Large intestine (tissue), 3 donors: ENCODE measurements at regions not wholly inside any gene's neighbourhood (a gene's known extent, or its start where the extent isn't known, plus 50 kb on each side); places are given as distances from the start of the nearest gene placed in this dataset.
A peak's percentile ranks its signal among the peaks of the same experiment; 100 is the strongest.

ENCODE experiments used
- DNase-seq, 2 donors: peaks; one replicate each; pipeline versions ENCODE4 v3.0.0 to v3.0.0-alpha.2; 2013
- H3K27ac ChIP-seq: one replicate; pipeline ENCODE4 v1.5.1; 2013; ENCODE audit warnings: low read length
- H3K27me3 ChIP-seq: 2 replicates; pipeline ENCODE4 v1.6.1; 2013; ENCODE audit warnings: low read length; ENCODE audit not compliant: control insufficient read depth, insufficient read depth
- H3K36me3 ChIP-seq: 2 replicates; pipeline ENCODE4 v1.6.1; 2013; ENCODE audit warnings: low read length; ENCODE audit not compliant: control insufficient read depth, insufficient read depth
- H3K4me1 ChIP-seq: one replicate; pipeline ENCODE4 v1.6.1; 2013; ENCODE audit warnings: low read length; ENCODE audit not compliant: control insufficient read depth, insufficient read depth
- H3K4me3 ChIP-seq: one replicate; pipeline ENCODE4 v1.5.1; 2013; ENCODE audit warnings: low read length
- H3K9me3 ChIP-seq: one replicate; pipeline ENCODE4 v1.6.1; 2013; ENCODE audit warnings: mild to moderate bottlenecking, low read depth, low read length, moderate library complexity; ENCODE audit not compliant: control insufficient read depth
- WGBS: methylation state at CpG from one replicate; pipeline ENCODE4 v1.1.5; 2013; ENCODE audit warnings: low lambda C conversion rate; ENCODE audit not compliant: insufficient coverage; 5-methylcytosine and 5-hydroxymethylcytosine counted together

DNA sequence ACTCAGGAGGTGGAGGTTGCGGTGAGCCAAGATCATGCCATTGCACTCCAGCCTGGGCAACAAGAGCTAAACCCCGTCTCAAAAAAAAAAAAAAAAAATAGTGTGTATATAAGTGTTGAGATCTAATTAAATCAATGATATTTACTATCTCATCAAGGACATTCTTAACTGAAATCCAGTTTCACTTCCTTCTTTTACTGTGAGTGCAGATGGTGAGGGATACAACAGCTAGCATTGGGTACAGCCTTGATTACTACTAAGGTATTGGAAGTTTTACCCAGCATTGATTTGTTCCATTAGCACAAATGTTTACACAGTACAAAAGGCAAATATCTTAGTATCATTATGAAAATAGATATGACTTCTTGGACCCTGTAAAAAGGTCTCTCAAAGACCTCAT, 546.6 kb downstream of the KCTD12 start:
- H3K27me3 ChIP-seq: no peaks in the 10 kb centered on the region
- no peak overlapping the region for H3K4me3 ChIP-seq
- no peak for DNase-seq
- no peak overlapping the region for H3K27ac ChIP-seq
- no peaks in the 10 kb centered on the region for H3K36me3 ChIP-seq
- H3K9me3 ChIP-seq: no peaks in the 10 kb centered on the region
- WGBS: no CpG with 5 or more reads among the region's 2 CpGs
- H3K4me1 ChIP-seq: no peaks in the 10 kb centered on the region

DNA sequence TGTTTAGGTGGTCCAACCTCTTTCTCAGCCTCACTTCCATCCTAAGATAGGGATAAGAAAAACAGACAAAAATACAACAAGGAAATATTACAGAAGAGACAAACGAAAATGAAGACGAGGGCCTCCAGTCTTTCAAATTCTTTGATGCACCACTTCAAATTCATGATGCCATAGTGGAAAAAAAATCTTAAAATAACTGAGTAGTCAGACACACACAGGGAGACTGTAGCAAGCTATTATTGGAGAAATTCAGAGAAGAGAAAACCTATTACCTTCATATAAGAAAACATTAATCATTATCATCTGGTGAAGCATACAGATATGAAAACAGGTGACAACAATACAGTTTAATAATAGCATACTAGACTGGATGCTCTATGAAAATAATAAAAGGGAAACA, 548.2 kb downstream of the KCTD12 start:
- Histone ChIP-seq H3K27ac (no peak overlapping the region), H3K27me3 (no peaks in the 10 kb centered on the region), H3K9me3 (no peaks in the 10 kb centered on the region), H3K4me3 (no peak overlapping the region), H3K4me1 (no peaks in the 10 kb centered on the region), H3K36me3 (no peaks in the 10 kb centered on the region)
- DNase-seq: no peak
- no CpG with 5 or more reads among the region's 2 CpGs for WGBS

DNA sequence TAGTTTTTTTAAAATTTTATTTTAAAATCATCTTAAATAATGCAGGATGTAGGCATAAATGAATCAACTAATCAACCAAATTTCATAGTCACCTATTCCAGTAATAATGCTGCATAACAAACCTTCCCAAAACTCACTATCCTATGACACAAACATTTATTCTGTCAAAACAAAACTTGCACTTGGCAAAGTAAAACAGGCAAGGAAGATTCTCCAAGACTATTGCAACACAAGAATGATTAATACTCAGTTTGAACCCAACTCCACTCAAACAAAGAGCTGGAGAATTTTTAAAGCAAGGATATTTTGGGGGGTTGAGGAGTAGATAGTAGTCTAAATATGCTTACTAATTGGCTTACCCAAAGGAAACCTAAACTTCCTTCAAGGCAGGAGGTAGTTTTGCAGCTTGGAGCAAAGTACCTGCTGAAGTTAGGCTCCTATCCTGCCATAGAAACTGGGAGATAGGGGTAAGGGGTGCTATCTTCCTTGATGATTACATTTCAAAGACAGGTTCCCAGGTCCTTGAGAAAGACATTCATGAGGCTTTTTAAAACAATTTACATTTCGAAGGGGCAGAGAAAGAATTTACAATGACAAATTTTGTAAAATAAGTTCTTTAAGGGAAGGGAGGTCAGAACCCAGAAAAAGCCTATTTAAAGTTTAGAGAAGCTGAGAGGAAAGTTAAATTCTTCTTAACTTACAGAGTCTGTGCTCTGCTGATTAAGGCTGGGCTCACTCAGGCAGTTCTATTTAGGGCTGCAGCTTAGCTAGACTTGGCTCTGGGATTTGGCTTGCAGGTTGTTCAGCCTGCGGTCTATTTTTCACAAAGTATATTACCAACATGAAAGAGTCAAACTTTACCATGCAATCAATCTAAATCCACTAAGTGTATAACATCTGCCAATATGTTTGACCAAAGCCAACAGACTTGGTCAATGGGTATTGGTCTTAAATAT, 549.0 kb downstream of the KCTD12 start:
- no peak overlapping the region for H3K4me3 ChIP-seq
- H3K36me3 ChIP-seq: no peaks in the 10 kb centered on the region
- DNase-seq: no peak
- no peak overlapping the region for H3K27ac ChIP-seq
- 33% methylated on average over 1 of the region's 2 CpGs for WGBS
- no peaks in the 10 kb centered on the region for H3K9me3 ChIP-seq
- H3K27me3 ChIP-seq: no peaks in the 10 kb centered on the region
- H3K4me1 ChIP-seq: no peaks in the 10 kb centered on the region

DNA sequence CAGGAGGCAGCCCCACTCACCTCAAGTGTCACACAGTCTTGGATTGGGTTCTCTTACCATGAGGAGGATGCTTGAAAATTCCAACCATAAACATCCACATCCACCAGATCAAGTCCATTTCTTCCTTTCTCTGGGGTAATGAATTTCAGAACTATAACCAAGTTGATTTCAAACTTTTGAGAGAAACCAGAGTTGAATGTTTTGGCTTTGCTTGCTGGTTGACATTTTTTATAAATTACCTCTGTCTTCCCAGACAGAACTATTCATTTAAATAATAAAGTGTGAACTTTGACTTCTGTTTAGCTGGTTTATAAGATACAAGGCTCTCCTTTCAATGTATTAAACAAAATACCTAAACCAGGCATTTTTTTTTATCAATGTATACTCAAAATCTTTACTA, 550.7 kb downstream of the KCTD12 start:
- no peak overlapping the region for H3K27ac ChIP-seq
- no peaks in the 10 kb centered on the region for H3K27me3 ChIP-seq
- no peaks in the 10 kb centered on the region for H3K36me3 ChIP-seq

GRCh38 chr13:76331943-76332712, 554.1 kb downstream of the KCTD12 start:
- WGBS: no CpG with 5 or more reads among the region's 1 CpG
- DNase-seq: peak in 1 of 2 donors; percentile 2
- H3K4me1 ChIP-seq: no peaks in the 10 kb centered on the region
- no peak overlapping the region for H3K27ac ChIP-seq
- H3K4me3 ChIP-seq: no peak overlapping the region
- no peaks in the 10 kb centered on the region for H3K9me3 ChIP-seq
- no peaks in the 10 kb centered on the region for H3K27me3 ChIP-seq
- H3K36me3 ChIP-seq: no peaks in the 10 kb centered on the region

More for the DNA sequence above, 550.7 kb downstream of the KCTD12 start:
- no peak overlapping the region for H3K4me3 ChIP-seq
- H3K4me1 ChIP-seq: no peaks in the 10 kb centered on the region
- H3K9me3 ChIP-seq: no peaks in the 10 kb centered on the region
- no peak for DNase-seq

DNA sequence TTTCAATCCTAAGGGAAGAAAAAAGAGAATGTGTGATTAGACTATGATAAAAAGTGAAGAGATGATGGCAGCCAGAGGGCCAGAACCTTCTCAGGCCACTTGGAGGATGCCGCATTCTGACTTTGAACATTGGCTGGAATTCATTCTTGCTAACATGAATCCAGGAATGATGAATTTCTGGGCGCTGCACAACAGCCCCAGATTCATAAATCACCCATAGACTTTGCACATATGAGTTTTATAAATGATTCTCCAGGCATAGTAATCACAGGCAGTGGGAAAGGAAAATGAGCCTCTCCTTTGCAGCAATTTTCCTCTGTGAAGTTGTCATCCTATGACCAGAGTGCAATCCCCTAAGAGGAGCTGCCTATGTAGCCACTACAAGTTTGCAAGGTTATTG, 555.4 kb downstream of the KCTD12 start:
- no peaks in the 10 kb centered on the region for H3K36me3 ChIP-seq
- no peak for DNase-seq
- no peaks in the 10 kb centered on the region for H3K27me3 ChIP-seq
- H3K9me3 ChIP-seq: no peaks in the 10 kb centered on the region
- H3K27ac ChIP-seq: no peak overlapping the region
- no peak overlapping the region for H3K4me3 ChIP-seq
- no peaks in the 10 kb centered on the region for H3K4me1 ChIP-seq
- no CpG with 5 or more reads among the region's 2 CpGs for WGBS

- no peaks in the 10 kb centered on the region for H3K9me3 ChIP-seq
- H3K27ac ChIP-seq: no peak overlapping the region
- no peak for DNase-seq
- H3K36me3 ChIP-seq: no peaks in the 10 kb centered on the region
- no peaks in the 10 kb centered on the region for H3K4me1 ChIP-seq
- WGBS: 100% methylated on average over 1 of the region's 2 CpGs
- H3K27me3 ChIP-seq: no peaks in the 10 kb centered on the region
- H3K4me3 ChIP-seq: no peak overlapping the region
Measured at GRCh38 chr13:76329866-76330580, 556.2 kb downstream of the KCTD12 start.

DNA sequence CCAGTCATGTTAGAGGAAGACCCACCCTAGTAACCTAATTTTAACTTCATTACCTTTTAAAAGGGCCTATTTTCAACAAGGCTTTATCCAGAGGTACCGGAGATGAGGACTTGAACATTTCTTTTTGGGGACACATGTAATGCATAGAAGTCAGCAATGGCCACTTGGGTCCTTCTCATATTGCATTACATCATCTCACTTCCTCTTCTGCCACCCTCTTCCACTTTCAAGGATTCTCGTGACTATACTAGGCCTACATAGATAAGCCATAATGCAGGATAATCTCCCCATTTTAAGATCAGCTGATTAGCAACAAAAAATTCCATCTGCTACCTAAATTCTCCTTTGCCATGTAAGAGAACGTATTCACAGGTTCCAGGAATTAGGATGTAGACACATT, 557.2 kb downstream of the KCTD12 start:
- 86% methylated on average over 1 of the region's 3 CpGs for WGBS
- Histone ChIP-seq H3K4me1 (no peaks in the 10 kb centered on the region), H3K27ac (no peak overlapping the region), H3K27me3 (no peaks in the 10 kb centered on the region), H3K4me3 (no peak overlapping the region), H3K36me3 (no peaks in the 10 kb centered on the region), H3K9me3 (no peaks in the 10 kb centered on the region)
- DNase-seq: no peak

GRCh38 chr13:76326343-76326742, 559.9 kb downstream of the KCTD12 start:
- H3K27ac ChIP-seq: no peak overlapping the region
- no peak for DNase-seq
- no peak overlapping the region for H3K4me3 ChIP-seq
- no peaks in the 10 kb centered on the region for H3K9me3 ChIP-seq
- H3K36me3 ChIP-seq: no peaks in the 10 kb centered on the region
- no peaks in the 10 kb centered on the region for H3K27me3 ChIP-seq
- H3K4me1 ChIP-seq: no peaks in the 10 kb centered on the region
- WGBS: no CpG with 5 or more reads among the region's 1 CpG

DNA sequence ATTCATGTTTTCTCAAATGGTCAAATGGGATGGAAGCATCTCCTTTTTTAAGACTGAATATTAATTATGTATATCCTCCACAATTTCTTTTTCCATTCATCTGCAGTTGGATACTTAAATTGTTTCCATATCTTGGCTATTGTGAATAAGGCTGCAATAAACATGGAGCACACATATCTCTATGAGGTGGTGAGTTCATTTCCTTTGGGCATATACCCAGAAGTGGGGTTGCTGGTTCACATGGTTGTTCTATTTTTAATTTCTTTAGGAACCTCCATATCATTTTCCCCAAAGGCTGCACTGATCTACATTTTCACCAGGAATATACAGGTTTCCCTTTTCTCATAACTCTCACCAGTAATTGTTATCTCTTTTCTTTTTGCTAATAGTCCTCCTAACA, 566.3 kb downstream of the KCTD12 start:
- no peaks in the 10 kb centered on the region for H3K4me1 ChIP-seq
- no peak overlapping the region for H3K4me3 ChIP-seq
- H3K27ac ChIP-seq: no peak overlapping the region
- H3K36me3 ChIP-seq: no peaks in the 10 kb centered on the region
- no peaks in the 10 kb centered on the region for H3K27me3 ChIP-seq
- H3K9me3 ChIP-seq: no peaks in the 10 kb centered on the region
- no peak for DNase-seq
